H1 (cell line): ENCODE measurements at regions not wholly inside any gene's neighbourhood (a gene's known extent, or its start where the extent isn't known, plus 50 kb on each side); places are given as distances from the start of the nearest gene placed in this dataset.

Experiments
- CTCF ChIA-PET: fragments of 300-600 bp; sonication (Branson Sonifier 250); formaldehyde crosslinking; loops from one replicate; lab custom pipeline; 2021; ENCODE audit not compliant: partially characterized antibody; lab: Charles Lee
- POLR2A ChIA-PET: fragments of 300-600 bp; sonication (Branson Sonifier 250); formaldehyde crosslinking; loops from one replicate; lab custom pipeline; 2021; ENCODE audit warnings: inconsistent platforms; ENCODE audit not compliant: partially characterized antibody; lab: Charles Lee
- DNase-seq, 2 experiments: peaks; one replicate each; pipeline versions ENCODE4 v3.0.0 to v3.0.0-alpha.2; 2010 to 2022; ENCODE audit warnings: low spot score in 2 of 2, low read depth in 1 of 2, mixed read lengths in 1 of 2
- FAIRE-seq: peaks from 2 replicates; lab custom pipeline; 2011; peaks lifted over from hg19 to GRCh38; lab: Jason Lieb, UNC
- H2AFZ ChIP-seq: 2 replicates; pipeline ENCODE4 v1.8.1; 2012; ENCODE audit warnings: low read length, inconsistent platforms
- H2AK5ac ChIP-seq: 2 replicates; pipeline ENCODE4 v1.6.1; 2013; ENCODE audit warnings: low read depth, low read length
- H2BK120ac ChIP-seq: replicated peaks from 2 replicates; pipeline ENCODE3; 2013; ENCODE audit warnings: low read depth, low read length, inconsistent platforms
- H2BK12ac ChIP-seq: 2 replicates; pipeline ENCODE4 v1.6.1; 2013; ENCODE audit warnings: low read depth, low read length
- H2BK15ac ChIP-seq: 2 replicates; pipeline ENCODE4 v1.6.1; 2013; ENCODE audit warnings: low read length
- H2BK20ac ChIP-seq: 2 replicates; pipeline ENCODE4 v1.6.1; 2013; ENCODE audit warnings: low read length
- H2BK5ac ChIP-seq: 2 replicates; pipeline ENCODE4 v1.6.1; 2013; ENCODE audit warnings: low read depth, low read length
- H3K14ac ChIP-seq: 2 replicates; pipeline ENCODE4 v1.6.1; 2013; ENCODE audit warnings: inconsistent platforms; ENCODE audit not compliant: insufficient read length
- H3K18ac ChIP-seq: 2 replicates; pipeline ENCODE4 v1.6.1; 2013; ENCODE audit warnings: low read length; ENCODE audit errors: extremely low read depth
- H3K23ac ChIP-seq: 2 replicates; pipeline ENCODE4 v1.6.1; 2013; ENCODE audit warnings: inconsistent platforms; ENCODE audit not compliant: insufficient read length
- H3K23me2 ChIP-seq: 2 replicates; pipeline ENCODE4 v1.6.1; 2013; ENCODE audit warnings: low read depth, low read length
- H3K27ac ChIP-seq: 2 replicates; pipeline ENCODE4 v1.6.1; 2011; ENCODE audit warnings: low read depth, low read length, inconsistent platforms
- H3K27me3 ChIP-seq, 4 experiments: replicated peaks in 1 of 4; 1 replicate in 1 of 4; 2 replicates in 3 of 4; pipeline versions ENCODE4 v1.6.1 to v1.8.1; 2011 to 2013; ENCODE audit warnings: low read length in 3 of 4, mild to moderate bottlenecking in 3 of 4, inconsistent platforms in 2 of 4, mixed read lengths in 2 of 4, moderate library complexity in 1 of 4; ENCODE audit not compliant: control insufficient read depth in 3 of 4, insufficient read depth in 3 of 4; ENCODE audit errors: extremely low read depth in 1 of 4
- H3K36me3 ChIP-seq, 4 experiments: 2 replicates each; pipeline versions ENCODE4 v1.6.1 to v1.8.1; 2011 to 2013; ENCODE audit warnings: mild to moderate bottlenecking in 4 of 4, low read length in 3 of 4, moderate library complexity in 2 of 4, control low read depth in 1 of 4, inconsistent platforms in 1 of 4; ENCODE audit not compliant: insufficient read depth in 4 of 4, control insufficient read depth in 2 of 4
- H3K4ac ChIP-seq: replicated peaks from 2 replicates; pipeline ENCODE3; 2013; ENCODE audit warnings: low read length, low read depth, mixed read lengths, inconsistent platforms; ENCODE audit not compliant: insufficient read length
- H3K4me1 ChIP-seq, 4 experiments: replicated peaks in 1 of 4; 1 replicate in 1 of 4; 2 replicates in 3 of 4; pipeline versions ENCODE4 v1.6.1 to v1.8.1; 2011 to 2013; ENCODE audit warnings: low read length in 3 of 4, inconsistent platforms in 2 of 4, mixed read lengths in 1 of 4; ENCODE audit not compliant: insufficient read depth in 4 of 4, control insufficient read depth in 3 of 4
- H3K4me2 ChIP-seq, 2 experiments: 2 replicates each; pipeline versions ENCODE4 v1.6.1 to v1.8.1; 2011 to 2013; ENCODE audit warnings: low read depth in 2 of 2, low read length in 2 of 2, control low read depth in 1 of 2, inconsistent platforms in 1 of 2, mild to moderate bottlenecking in 1 of 2; ENCODE audit not compliant: insufficient read depth in 1 of 2
- H3K4me3 ChIP-seq, 4 experiments: fragments of 200-600, 300-600 bp in 1 of 4; sonication (generic), shearing (Covaris generic), sonication (Bioruptor Twin) in 1 of 4; 2 replicates each; pipeline versions ENCODE4 v1.5.1 to v1.8.1; 2011 to 2016; ENCODE audit warnings: low read length in 4 of 4, low read depth in 3 of 4, control low read depth in 2 of 4, inconsistent platforms in 2 of 4, mild to moderate bottlenecking in 2 of 4, mixed read lengths in 1 of 4, moderate library complexity in 1 of 4; ENCODE audit not compliant: insufficient read depth in 2 of 4; ENCODE audit errors: extremely low read depth in 1 of 4
- H3K56ac ChIP-seq: replicated peaks from 2 replicates; pipeline ENCODE3; 2013; ENCODE audit warnings: low read depth, mild to moderate bottlenecking, mixed read lengths, low read length, inconsistent platforms; ENCODE audit not compliant: insufficient read length
- H3K79me1 ChIP-seq: 2 replicates; pipeline ENCODE4 v1.6.1; 2013; ENCODE audit warnings: low read depth, low read length, control low read depth
- H3K79me2 ChIP-seq, 2 experiments: 2 replicates each; pipeline versions ENCODE4 v1.6.1 to v1.8.1; 2012 to 2013; ENCODE audit warnings: low read length in 2 of 2, mild to moderate bottlenecking in 2 of 2, inconsistent platforms in 1 of 2; ENCODE audit not compliant: insufficient read depth in 2 of 2, control insufficient read depth in 1 of 2
- H3K9ac ChIP-seq, 4 experiments: replicated peaks in 1 of 4; 1 replicate in 1 of 4; 2 replicates in 3 of 4; pipeline versions ENCODE4 v1.6.1 to v1.8.1; 2011 to 2013; ENCODE audit warnings: low read depth in 3 of 4, low read length in 3 of 4, control low read depth in 2 of 4, mild to moderate bottlenecking in 2 of 4, moderate library complexity in 2 of 4, inconsistent platforms in 1 of 4; ENCODE audit errors: extremely low read depth in 1 of 4
- H3K9me3 ChIP-seq, 2 experiments: 2 replicates each; pipeline versions ENCODE4 v1.6.1 to v1.8.1; 2012 to 2013; ENCODE audit warnings: mild to moderate bottlenecking in 2 of 2, moderate library complexity in 2 of 2, control low read depth in 1 of 2, inconsistent platforms in 1 of 2, low read depth in 1 of 2, low read length in 1 of 2, mixed read lengths in 1 of 2; ENCODE audit not compliant: insufficient read depth in 2 of 2
- H4K20me1 ChIP-seq, 2 experiments: replicated peaks in 1 of 2; 2 replicates each; pipeline versions ENCODE3 to v1.8.1; 2011 to 2013; ENCODE audit warnings: inconsistent platforms in 2 of 2, low read length in 2 of 2, mild to moderate bottlenecking in 1 of 2; ENCODE audit not compliant: insufficient read depth in 2 of 2, control insufficient read depth in 1 of 2
- H4K5ac ChIP-seq: 2 replicates; pipeline ENCODE4 v1.6.1; 2013; ENCODE audit warnings: low read length, low read depth, mixed read lengths, inconsistent platforms; ENCODE audit not compliant: insufficient read length
- H4K8ac ChIP-seq: 2 replicates; pipeline ENCODE4 v1.8.0; 2013; ENCODE audit warnings: mild to moderate bottlenecking, moderate library complexity, low read length, inconsistent platforms; ENCODE audit not compliant: insufficient read depth; ENCODE audit errors: extremely low read depth
- H4K91ac ChIP-seq: replicated peaks from 2 replicates; pipeline ENCODE3; 2013; ENCODE audit warnings: low read length, mixed read lengths, inconsistent platforms; ENCODE audit not compliant: insufficient read length
- BACH1 ChIP-seq: IDR thresholded peaks from 2 replicates; pipeline ENCODE4 v1.6.1; 2012; ENCODE audit warnings: low read length, improper control_type of control experiment
- BRCA1 ChIP-seq: IDR thresholded peaks from 2 replicates; pipeline ENCODE4 v1.6.1; 2012; ENCODE audit warnings: low read depth, low read length, improper control_type of control experiment
- CHD1 ChIP-seq: IDR thresholded peaks from 2 replicates; pipeline ENCODE4 v1.6.1; 2012; ENCODE audit warnings: low read depth, low read length, improper control_type of control experiment
- CHD2 ChIP-seq: IDR thresholded peaks from 2 replicates; pipeline ENCODE4 v1.6.1; 2012; ENCODE audit warnings: low read length, improper control_type of control experiment
- CREB1 ChIP-seq: IDR thresholded peaks from 2 replicates; pipeline ENCODE4 v1.6.1; 2012; ENCODE audit warnings: inconsistent platforms
- GTF2F1 ChIP-seq: IDR thresholded peaks from 2 replicates; pipeline ENCODE4 v1.6.1; 2012; ENCODE audit warnings: low read depth, low read length, improper control_type of control experiment, borderline replicate concordance
- HDAC6 ChIP-seq: IDR thresholded peaks from one replicate; pipeline ENCODE4 v1.7.1; 2012; ENCODE audit warnings: low read depth, mild to moderate bottlenecking, inconsistent platforms, low read length, moderate library complexity
- MAX ChIP-seq: IDR thresholded peaks from 2 replicates; pipeline ENCODE4 v1.6.1; 2012; ENCODE audit warnings: inconsistent platforms
- NANOG ChIP-seq: IDR thresholded peaks from 2 replicates; pipeline ENCODE4 v1.6.1; 2011; ENCODE audit warnings: low read length, low read depth, mild to moderate bottlenecking, inconsistent platforms; ENCODE audit not compliant: insufficient read depth, poor library complexity, severe bottlenecking
- RAD21 ChIP-seq, 2 experiments: IDR thresholded peaks in 1 of 2; conservative IDR thresholded peaks in 1 of 2; 2 replicates each; pipeline ENCODE4 v1.6.1; 2011; ENCODE audit warnings: low read depth in 2 of 2, low read length in 2 of 2, improper control_type of control experiment in 1 of 2, inconsistent platforms in 1 of 2, mild to moderate bottlenecking in 1 of 2, moderate library complexity in 1 of 2
- SIN3A ChIP-seq, 2 experiments: IDR thresholded peaks in 1 of 2; conservative IDR thresholded peaks in 1 of 2; 2 replicates each; pipeline ENCODE4 v1.6.1; 2011 to 2012; ENCODE audit warnings: low read length in 2 of 2, improper control_type of control experiment in 1 of 2, low read depth in 1 of 2, mild to moderate bottlenecking in 1 of 2
- TAF1 ChIP-seq: IDR thresholded peaks from 2 replicates; pipeline ENCODE4 v1.6.1; 2011; ENCODE audit warnings: mild to moderate bottlenecking, low read depth, low read length
- TAF7 ChIP-seq: optimal IDR thresholded peaks from 2 replicates; pipeline ENCODE3; 2011; ENCODE audit warnings: low read depth, mild to moderate bottlenecking, inconsistent platforms, low read length, moderate library complexity, borderline replicate concordance
- TBP ChIP-seq: IDR thresholded peaks from 2 replicates; pipeline ENCODE4 v1.6.1; 2011; ENCODE audit warnings: low read depth, low read length, improper control_type of control experiment
- TCF12 ChIP-seq: IDR thresholded peaks from 2 replicates; pipeline ENCODE4 v1.6.1; 2011; ENCODE audit warnings: low read depth, mild to moderate bottlenecking, low read length
- TEAD4 ChIP-seq: IDR thresholded peaks from 2 replicates; pipeline ENCODE4 v1.6.1; 2012; ENCODE audit warnings: low read depth, low read length, inconsistent platforms, mixed read lengths
- WGBS, 2 experiments: shearing (Covaris generic) in 1 of 2; methylation state at CpG; one replicate each; pipeline versions ENCODE4 v1.1.6 to v1.1.7; 2013 to 2015; ENCODE audit warnings: low lambda C conversion rate in 2 of 2, mixed read lengths in 2 of 2, inconsistent platforms in 1 of 2, low coverage in 1 of 2, missing lambda C conversion rate in 1 of 2; ENCODE audit not compliant: insufficient replicate concordance in 2 of 2, insufficient coverage in 1 of 2, insufficient read length in 1 of 2; ENCODE audit errors: extremely low coverage in 1 of 2, missing lambda C conversion rate in 1 of 2; 5-methylcytosine and 5-hydroxymethylcytosine counted together

GRCh38 chr18:47755102-47755456 is 175.4 kb downstream of the SMAD2 start:
- no peak overlapping the region for H3K14ac ChIP-seq
- H3K56ac ChIP-seq = no peak overlapping the region
- no peak overlapping the region for H3K4ac ChIP-seq
- H3K9ac ChIP-seq = peak overlapping the region in 1 of 4 experiments; percentile 11; a peak in 1 of 7 replicates
- H3K27ac ChIP-seq = no peak overlapping the region
- H2BK20ac ChIP-seq = no peak overlapping the region
- no peak overlapping the region for H4K5ac ChIP-seq
- H4K8ac ChIP-seq = no peak overlapping the region
- no peak overlapping the region for H3K4me3 ChIP-seq
- no peak overlapping the region for H3K4me2 ChIP-seq
- H2AFZ ChIP-seq = no peak overlapping the region
- WGBS, 2 experiments = 98% methylated on average over 3 of the region's 4 CpGs; no CpG with 5 or more reads in 1 of the 2 experiments
- H4K20me1 ChIP-seq = no peaks in the 10 kb centered on the region
- H3K79me2 ChIP-seq = no peaks in the 10 kb centered on the region
- no peak overlapping the region for H3K23ac ChIP-seq
- H2BK15ac ChIP-seq = no peak overlapping the region
- H2BK12ac ChIP-seq = no peak overlapping the region
- no peak overlapping the region for H2BK120ac ChIP-seq
- H3K27me3 ChIP-seq = no peaks in the 10 kb centered on the region
- H3K36me3 ChIP-seq = no peaks in the 10 kb centered on the region
- H3K9me3 ChIP-seq = no peaks in the 10 kb centered on the region
- ChIA-PET POLR2A (no interaction called here), CTCF (interaction anchor here (0.5 to 3.9 kb wide), 65 partner anchors 10 to 1692 kb away, joined by 3 to 45 read pairs (median 4); no protein-coding TSS in a partner anchor)
- FAIRE-seq (no peak), DNase-seq (peak in 1 of 2 experiments; percentile 40)
- no peak overlapping the region for H2BK5ac ChIP-seq
- H2AK5ac ChIP-seq = no peak overlapping the region
- H4K91ac ChIP-seq = no peak overlapping the region
- H3K23me2 ChIP-seq = no peaks in the 10 kb centered on the region
- no peaks in the 10 kb centered on the region for H3K79me1 ChIP-seq
- H3K18ac ChIP-seq = no peak overlapping the region
- no peaks in the 10 kb centered on the region for H3K4me1 ChIP-seq
- TF ChIP-seq CHD2 (no peak), BRCA1 (no peak), CREB1 (no peak), TAF7 (no peak), BACH1 (no peak), TEAD4 (no peak), SIN3A (conservative IDR thresholded peaks at IDR 0.05 in 1 of 2, IDR thresholded peaks at IDR 0.05 in 1 of 2; ENCODE audit: low read depth in 1 of 2, low read length in 2 of 2) (no peak), CHD1 (no peak), TBP (no peak), TAF1 (no peak), TCF12 (no peak), HDAC6 (no peak), RAD21 (IDR thresholded peaks at IDR 0.05 in 1 of 2, conservative IDR thresholded peaks at IDR 0.05 in 1 of 2; ENCODE audit: low read depth in 2 of 2, low read length in 2 of 2) (no peak), GTF2F1 (no peak), MAX (no peak), NANOG (no peak)
